Neuronal stem cell (in vitro differentiated cells): ENCODE measurements at regions not wholly inside any gene's neighbourhood (a gene's known extent, or its start where the extent isn't known, plus 50 kb on each side); places are given as distances from the start of the nearest gene placed in this dataset.

Source experiments
- DNase-seq: peaks from one replicate; pipeline ENCODE4 v3.0.0-alpha.2; 2013; ENCODE audit warnings: low spot score
- H2AFZ ChIP-seq: one replicate; pipeline ENCODE4 v1.6.1; 2013; ENCODE audit warnings: mild to moderate bottlenecking, low read length, inconsistent platforms
- H2AK5ac ChIP-seq: 2 replicates; pipeline ENCODE4 v1.6.1; 2013; ENCODE audit warnings: low read depth, mild to moderate bottlenecking, inconsistent platforms, low read length, moderate library complexity, mixed read lengths
- H2BK120ac ChIP-seq: 2 replicates; pipeline ENCODE4 v1.6.1; 2013; ENCODE audit warnings: low read depth, mild to moderate bottlenecking, inconsistent platforms, low read length, moderate library complexity, mixed read lengths
- H2BK12ac ChIP-seq: one replicate; pipeline ENCODE4 v1.6.1; 2013; ENCODE audit warnings: low read length, inconsistent platforms
- H2BK15ac ChIP-seq: 2 replicates; pipeline ENCODE4 v1.6.1; 2013; ENCODE audit warnings: mild to moderate bottlenecking, low read length, inconsistent platforms, mixed read lengths
- H2BK5ac ChIP-seq: one replicate; pipeline ENCODE4 v1.6.1; 2013; ENCODE audit warnings: inconsistent platforms, mild to moderate bottlenecking, low read length, moderate library complexity
- H3K14ac ChIP-seq: one replicate; pipeline ENCODE4 v1.6.1; 2013; ENCODE audit warnings: low read length, inconsistent platforms
- H3K18ac ChIP-seq: 2 replicates; pipeline ENCODE4 v1.6.1; 2013; ENCODE audit warnings: low read length, inconsistent platforms
- H3K23ac ChIP-seq: 2 replicates; pipeline ENCODE4 v1.6.1; 2013; ENCODE audit warnings: low read depth, mild to moderate bottlenecking, mixed read lengths, low read length, inconsistent platforms; ENCODE audit not compliant: poor library complexity
- H3K27ac ChIP-seq: replicated peaks from 3 replicates; pipeline ENCODE4 v1.5.1; 2013; ENCODE audit warnings: low read length, inconsistent platforms
- H3K27me3 ChIP-seq, 3 experiments: 2 replicates each; pipeline ENCODE4 v1.6.1; 2013; ENCODE audit warnings: low read length in 3 of 3, mild to moderate bottlenecking in 2 of 3, inconsistent platforms in 1 of 3, low read depth in 1 of 3, mixed read lengths in 1 of 3, moderate library complexity in 1 of 3; ENCODE audit not compliant: control insufficient read depth in 3 of 3, insufficient read depth in 3 of 3
- H3K36me3 ChIP-seq, 2 donors: replicated peaks in 1 of 2; 2 replicates each; pipeline ENCODE4 v1.6.1; 2013; ENCODE audit warnings: low read length in 2 of 2; ENCODE audit not compliant: control insufficient read depth in 2 of 2, insufficient read depth in 2 of 2
- H3K4ac ChIP-seq: 2 replicates; pipeline ENCODE4 v1.6.1; 2013; ENCODE audit warnings: inconsistent platforms, mild to moderate bottlenecking, low read length, moderate library complexity
- H3K4me1 ChIP-seq, 2 donors: 1 replicate in 1 of 2; 2 replicates in 1 of 2; pipeline ENCODE4 v1.6.1; 2013; ENCODE audit warnings: low read length in 2 of 2, low read depth in 1 of 2; ENCODE audit not compliant: control insufficient read depth in 2 of 2, insufficient read depth in 1 of 2
- H3K4me2 ChIP-seq: one replicate; pipeline ENCODE4 v1.6.1; 2013; ENCODE audit warnings: mild to moderate bottlenecking, low read length, inconsistent platforms; ENCODE audit not compliant: insufficient read depth, poor library complexity, severe bottlenecking
- H3K4me3 ChIP-seq, 2 donors: 2 replicates each; pipeline ENCODE4 v1.5.1; 2013; ENCODE audit warnings: low read length in 2 of 2, mild to moderate bottlenecking in 2 of 2, inconsistent platforms in 1 of 2, moderate library complexity in 1 of 2
- H3K79me1 ChIP-seq: one replicate; pipeline ENCODE4 v1.6.1; 2013; ENCODE audit warnings: low read depth, mild to moderate bottlenecking, inconsistent platforms, low read length, moderate library complexity
- H3K9ac ChIP-seq: one replicate; pipeline ENCODE4 v1.6.1; 2013; ENCODE audit warnings: mild to moderate bottlenecking, low read depth, low read length, inconsistent platforms; ENCODE audit not compliant: poor library complexity
- H3K9me3 ChIP-seq, 2 donors: replicated peaks in 1 of 2; 2 replicates each; pipeline versions ENCODE3 to v1.6.1; 2013; ENCODE audit warnings: low read length in 2 of 2, mild to moderate bottlenecking in 2 of 2, inconsistent platforms in 1 of 2, low read depth in 1 of 2, mixed read lengths in 1 of 2, moderate library complexity in 1 of 2; ENCODE audit not compliant: control insufficient read depth in 2 of 2, insufficient read depth in 1 of 2
- H4K8ac ChIP-seq: one replicate; pipeline ENCODE4 v1.6.1; 2013; ENCODE audit warnings: low read depth, mild to moderate bottlenecking, inconsistent platforms, low read length, moderate library complexity
- H4K91ac ChIP-seq: one replicate; pipeline ENCODE4 v1.6.1; 2013; ENCODE audit warnings: low read length, low read depth, mild to moderate bottlenecking, inconsistent platforms; ENCODE audit not compliant: poor library complexity
- WGBS, 2 donors: extraction: QIAGEN DNeasy Blood & Tissue Kit; methylation state at CpG; one replicate each; pipeline ENCODE4 v1.1.7; 2013; ENCODE audit warnings: missing lambda C conversion rate in 2 of 2, mixed read lengths in 1 of 2; ENCODE audit not compliant: insufficient read length in 2 of 2, insufficient replicate concordance in 1 of 2; ENCODE audit errors: extremely low coverage in 2 of 2; 5-methylcytosine and 5-hydroxymethylcytosine counted together

GRCh38 chr14:53719536-53719935, 237.1 kb downstream of the BMP4 start:
- H2AFZ ChIP-seq = no peak overlapping the region
- H2BK12ac ChIP-seq = no peak overlapping the region
- no peaks in the 10 kb centered on the region for H3K9me3 ChIP-seq
- H2AK5ac ChIP-seq = no peak overlapping the region
- H2BK5ac ChIP-seq = no peak overlapping the region
- H2BK15ac ChIP-seq = no peak overlapping the region
- DNase-seq = no peak
- WGBS, 2 donors = no CpG with 5 or more reads among the region's 1 CpG
- H3K14ac ChIP-seq = no peak overlapping the region
- H3K27ac ChIP-seq = no peak overlapping the region
- H2BK120ac ChIP-seq = no peak overlapping the region
- no peak overlapping the region for H3K9ac ChIP-seq
- peaks cover 0 to 6% (median 0%) of the 10 kb centered on the region in 3 experiments for H3K27me3 ChIP-seq
- no peak overlapping the region for H4K91ac ChIP-seq
- no peak overlapping the region for H3K23ac ChIP-seq
- no peak overlapping the region for H3K18ac ChIP-seq
- H3K36me3 ChIP-seq = no peaks in the 10 kb centered on the region
- no peak overlapping the region for H4K8ac ChIP-seq
- no peak overlapping the region for H3K4me2 ChIP-seq
- H3K79me1 ChIP-seq = no peaks in the 10 kb centered on the region
- H3K4ac ChIP-seq = no peak overlapping the region
- no peak overlapping the region for H3K4me3 ChIP-seq
- H3K4me1 ChIP-seq = peaks cover 0 to 3% of the 10 kb centered on the region in 2 donors

DNA sequence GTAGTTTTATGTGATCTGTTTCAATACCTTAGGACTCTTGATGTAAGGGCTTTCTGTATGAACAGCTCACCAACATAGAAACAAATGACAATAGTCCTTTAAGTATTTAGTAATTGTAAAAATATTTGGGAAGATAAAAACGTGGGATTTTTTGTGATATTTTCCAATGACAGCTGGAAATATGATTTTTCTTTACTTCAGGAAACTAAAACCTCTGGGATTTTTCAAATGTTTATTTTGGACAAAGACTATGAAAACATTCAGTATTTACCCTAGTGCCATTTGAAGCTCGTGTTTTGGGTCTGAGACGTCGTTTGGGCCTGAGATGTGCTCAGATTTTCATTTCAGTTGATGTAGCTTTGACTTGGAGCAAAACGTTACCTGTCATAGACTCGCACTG, 240.0 kb downstream of the BMP4 start:
- H3K23ac ChIP-seq = no peak overlapping the region
- no peak overlapping the region for H2AFZ ChIP-seq
- H2BK12ac ChIP-seq = no peak overlapping the region
- peaks cover 0 to 6% (median 0%) of the 10 kb centered on the region in 3 experiments for H3K27me3 ChIP-seq
- no peak overlapping the region for H2BK15ac ChIP-seq
- H4K91ac ChIP-seq = no peak overlapping the region
- no peaks in the 10 kb centered on the region for H3K36me3 ChIP-seq
- H3K27ac ChIP-seq = no peak overlapping the region
- H3K4me1 ChIP-seq = peaks cover 0 to 3% of the 10 kb centered on the region in 2 donors
- DNase-seq = no peak
- no peaks in the 10 kb centered on the region for H3K79me1 ChIP-seq
- no peak overlapping the region for H3K9ac ChIP-seq
- H3K9me3 ChIP-seq = no peaks in the 10 kb centered on the region
- H3K4me2 ChIP-seq = no peak overlapping the region
- H3K18ac ChIP-seq = no peak overlapping the region
- H2BK5ac ChIP-seq = no peak overlapping the region
- H4K8ac ChIP-seq = no peak overlapping the region
- no peak overlapping the region for H3K14ac ChIP-seq
- H2BK120ac ChIP-seq = no peak overlapping the region
- no peak overlapping the region for H2AK5ac ChIP-seq
- H3K4ac ChIP-seq = no peak overlapping the region
- no CpG with 5 or more reads among the region's 6 CpGs for WGBS, 2 donors
- H3K4me3 ChIP-seq = no peak overlapping the region

DNA sequence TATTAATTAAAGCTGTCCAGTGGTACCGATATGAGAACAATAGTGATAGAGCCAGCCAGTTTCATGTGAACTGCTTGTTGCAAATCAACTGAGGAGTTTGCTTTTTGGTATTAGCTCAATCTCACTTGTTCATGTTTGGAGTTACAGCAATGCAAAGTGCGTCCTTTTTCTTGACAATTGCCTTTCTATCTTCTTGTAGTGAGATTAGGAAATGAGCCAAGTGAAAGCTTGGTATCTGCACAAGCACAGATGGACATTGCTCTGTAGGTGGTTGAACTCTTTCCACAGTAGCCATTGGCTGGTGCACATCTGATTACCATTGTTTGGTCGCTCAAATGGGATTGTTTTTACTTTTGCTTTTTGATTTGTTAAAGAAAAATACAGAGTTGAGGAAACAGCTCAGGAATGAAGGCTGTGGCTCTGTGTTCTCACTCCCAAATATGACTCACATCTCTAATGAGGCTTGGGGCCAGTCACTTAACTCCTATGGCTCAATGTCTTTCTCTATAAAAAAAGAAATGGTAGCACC, 241.4 kb downstream of the BMP4 start:
- no peak overlapping the region for H3K4ac ChIP-seq
- no peak overlapping the region for H2BK15ac ChIP-seq
- no peak overlapping the region for H3K27ac ChIP-seq
- H3K9me3 ChIP-seq = no peaks in the 10 kb centered on the region
- no peak overlapping the region for H3K4me2 ChIP-seq
- peaks cover 0 to 3% of the 10 kb centered on the region in 2 donors for H3K4me1 ChIP-seq
- H2AK5ac ChIP-seq = no peak overlapping the region
- H3K4me3 ChIP-seq = no peak overlapping the region
- no peaks in the 10 kb centered on the region for H3K36me3 ChIP-seq
- H3K14ac ChIP-seq = no peak overlapping the region
- H4K91ac ChIP-seq = no peak overlapping the region
- H2BK120ac ChIP-seq = no peak overlapping the region
- H2BK12ac ChIP-seq = no peak overlapping the region
- peak overlapping the region; percentile 21 for H2AFZ ChIP-seq
- H3K79me1 ChIP-seq = no peaks in the 10 kb centered on the region
- no peak overlapping the region for H3K23ac ChIP-seq
- H2BK5ac ChIP-seq = no peak overlapping the region
- peaks cover 0 to 6% (median 0%) of the 10 kb centered on the region in 3 experiments for H3K27me3 ChIP-seq
- WGBS, 2 donors = no CpG with 5 or more reads among the region's 3 CpGs
- no peak for DNase-seq
- no peak overlapping the region for H3K18ac ChIP-seq
- H3K9ac ChIP-seq = no peak overlapping the region
- no peak overlapping the region for H4K8ac ChIP-seq

DNA sequence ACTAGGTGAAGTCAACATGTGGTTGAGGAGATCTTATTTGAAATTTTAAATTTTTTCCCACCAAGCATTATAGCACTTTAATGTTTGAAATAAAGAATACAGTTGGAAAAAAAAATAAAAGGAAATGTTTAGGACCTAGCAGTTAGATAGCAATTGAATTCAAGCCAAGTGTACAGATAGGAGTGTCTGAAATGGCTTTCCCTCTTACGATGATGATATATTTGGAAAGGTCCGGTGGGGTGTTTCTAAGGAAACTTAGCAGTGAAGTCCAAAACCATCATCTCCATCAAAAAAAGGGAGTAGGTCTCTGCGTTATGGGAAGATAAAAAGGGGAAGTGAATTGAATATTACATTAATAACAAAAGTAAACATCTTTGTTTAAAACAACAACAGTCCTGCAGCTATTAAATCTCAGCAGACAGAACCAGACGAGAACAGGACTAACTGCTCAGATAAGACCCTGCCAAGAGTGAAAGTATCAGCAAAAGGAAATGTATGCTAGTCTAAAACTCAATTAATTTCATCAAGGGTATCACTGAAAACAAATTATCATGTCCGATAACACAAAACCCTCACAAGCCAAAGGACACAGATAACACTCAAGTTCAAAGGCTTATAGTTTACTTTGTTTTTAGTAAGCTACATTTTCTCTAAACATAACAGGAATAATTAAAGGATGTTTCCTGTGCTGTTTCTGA, 242.0 kb downstream of the BMP4 start:
- Histone ChIP-seq H3K4me1 (peaks cover 0 to 3% of the 10 kb centered on the region in 2 donors), H3K9me3 (no peaks in the 10 kb centered on the region), H3K27ac (no peak overlapping the region), H3K18ac (no peak overlapping the region), H2AK5ac (no peak overlapping the region), H4K8ac (no peak overlapping the region), H2BK12ac (no peak overlapping the region), H2BK15ac (no peak overlapping the region), H3K79me1 (no peaks in the 10 kb centered on the region), H2BK5ac (no peak overlapping the region), H2BK120ac (no peak overlapping the region), H3K14ac (no peak overlapping the region), H3K23ac (no peak overlapping the region), H3K9ac (no peak overlapping the region), H2AFZ (no peak overlapping the region), H4K91ac (no peak overlapping the region), H3K4me2 (no peak overlapping the region), H3K4ac (no peak overlapping the region), H3K36me3 (no peaks in the 10 kb centered on the region), H3K4me3 (no peak overlapping the region), H3K27me3 (peaks cover 0 to 6% (median 0%) of the 10 kb centered on the region in 3 experiments)
- no peak for DNase-seq
- no CpG with 5 or more reads among the region's 5 CpGs for WGBS, 2 donors
